ENCODE measurements at regions not wholly inside any gene's neighbourhood (a gene's known extent, or its start where the extent isn't known, plus 50 kb on each side); places are given as distances from the start of the nearest gene placed in this dataset.

GRCh38 chr7:68425377-68425776 lies 1172.9 kb upstream of the AUTS2 start:
- Mint-ChIP-seq H3K9me3 (no peaks in the 10 kb centered on the region), H3K27me3 (peaks cover 4% of the 10 kb centered on the region), H3K4me3 (no peak overlapping the region), H3K27ac (no peak overlapping the region), H3K36me3 (no peaks in the 10 kb centered on the region), H3K4me1 (ENCODE audit: unreplicated experiment) (peaks cover 10% of the 10 kb centered on the region)
- TF ChIP-seq CTCF (conservative IDR thresholded peaks at IDR 0.05): peak; percentile 27
- no peak for DNase-seq (ENCODE audit: extremely low spot score, unreplicated experiment)

DNA sequence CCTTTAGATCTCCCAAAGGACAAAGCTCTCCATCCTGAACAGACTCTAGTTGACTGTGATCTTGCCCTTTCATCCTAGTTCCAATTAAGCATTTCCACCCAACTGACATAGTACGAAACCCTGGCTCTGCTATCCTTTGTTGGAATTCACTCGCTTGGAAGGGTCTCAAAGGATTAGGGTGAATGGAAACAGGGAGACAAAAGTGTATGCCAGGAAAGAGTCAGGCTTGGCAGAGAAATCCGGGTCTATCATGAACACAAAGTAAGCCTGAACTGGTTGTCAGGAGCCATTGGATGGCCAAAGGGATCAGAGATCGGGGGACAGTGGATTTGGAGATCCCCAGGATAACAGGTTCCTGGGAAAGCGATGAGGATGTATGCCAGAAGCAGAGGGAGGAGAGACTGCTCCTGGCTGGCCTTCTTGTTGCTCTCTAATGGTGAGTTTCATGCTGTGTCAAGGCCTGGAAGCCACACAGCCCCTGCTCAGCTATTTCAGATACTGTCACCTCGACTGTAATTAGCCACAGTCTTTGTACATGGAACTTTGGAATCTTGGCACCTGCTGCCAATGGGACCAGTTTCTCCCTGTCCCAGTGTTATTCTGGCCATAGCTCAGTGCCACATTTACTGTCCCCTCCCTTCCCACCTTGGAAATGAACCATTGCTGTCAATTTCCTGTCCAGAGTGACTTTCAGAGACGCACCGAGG lies 1168.7 kb upstream of the AUTS2 start:
- peaks cover 9% of the 10 kb centered on the region for H3K9me3 Mint-ChIP-seq
- DNase-seq (ENCODE audit: extremely low spot score, unreplicated experiment): no peak
- H3K27me3 Mint-ChIP-seq: peaks cover 4% of the 10 kb centered on the region
- no peak overlapping the region for H3K4me3 Mint-ChIP-seq
- no peak overlapping the region for H3K27ac Mint-ChIP-seq
- no peaks in the 10 kb centered on the region for H3K4me1 Mint-ChIP-seq (ENCODE audit: unreplicated experiment)
- H3K36me3 Mint-ChIP-seq: no peaks in the 10 kb centered on the region
- no peak for TF ChIP-seq CTCF (conservative IDR thresholded peaks at IDR 0.05)

DNA sequence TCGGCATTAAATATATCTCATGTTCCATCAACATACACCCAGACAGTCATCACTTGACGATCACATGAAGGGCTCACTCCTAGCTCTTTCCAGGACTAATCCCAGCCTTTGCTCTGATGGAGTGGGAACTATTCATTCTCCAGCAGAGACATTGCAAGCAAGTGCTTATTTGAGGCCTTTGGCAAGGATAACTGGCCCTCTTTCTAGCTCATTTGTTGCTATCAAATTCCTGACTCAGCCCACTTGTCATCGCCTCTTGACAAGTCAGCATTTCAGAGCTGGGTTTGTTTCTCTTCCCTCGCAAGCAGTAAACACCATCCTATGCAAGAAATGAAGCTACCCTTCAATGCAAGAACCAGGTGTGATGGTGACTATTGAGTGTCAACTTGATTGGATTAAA lies 1165.7 kb upstream of the AUTS2 start:
- Mint-ChIP-seq H3K36me3 (no peaks in the 10 kb centered on the region), H3K27me3 (no peaks in the 10 kb centered on the region), H3K4me1 (ENCODE audit: unreplicated experiment) (no peaks in the 10 kb centered on the region), H3K9me3 (peaks cover 9% of the 10 kb centered on the region), H3K27ac (no peak overlapping the region), H3K4me3 (no peak overlapping the region)
- TF ChIP-seq CTCF (conservative IDR thresholded peaks at IDR 0.05): no peak
- no peak for DNase-seq (ENCODE audit: extremely low spot score, unreplicated experiment)

GRCh38 chr7:68433462-68434070 lies 1164.7 kb upstream of the AUTS2 start:
- DNase-seq (ENCODE audit: extremely low spot score, unreplicated experiment): no peak
- no peaks in the 10 kb centered on the region for H3K36me3 Mint-ChIP-seq
- TF ChIP-seq CTCF (conservative IDR thresholded peaks at IDR 0.05): no peak
- H3K9me3 Mint-ChIP-seq: peaks cover 12% of the 10 kb centered on the region
- H3K4me1 Mint-ChIP-seq (ENCODE audit: unreplicated experiment): no peaks in the 10 kb centered on the region
- no peak overlapping the region for H3K27ac Mint-ChIP-seq
- no peak overlapping the region for H3K4me3 Mint-ChIP-seq
- no peaks in the 10 kb centered on the region for H3K27me3 Mint-ChIP-seq

DNA sequence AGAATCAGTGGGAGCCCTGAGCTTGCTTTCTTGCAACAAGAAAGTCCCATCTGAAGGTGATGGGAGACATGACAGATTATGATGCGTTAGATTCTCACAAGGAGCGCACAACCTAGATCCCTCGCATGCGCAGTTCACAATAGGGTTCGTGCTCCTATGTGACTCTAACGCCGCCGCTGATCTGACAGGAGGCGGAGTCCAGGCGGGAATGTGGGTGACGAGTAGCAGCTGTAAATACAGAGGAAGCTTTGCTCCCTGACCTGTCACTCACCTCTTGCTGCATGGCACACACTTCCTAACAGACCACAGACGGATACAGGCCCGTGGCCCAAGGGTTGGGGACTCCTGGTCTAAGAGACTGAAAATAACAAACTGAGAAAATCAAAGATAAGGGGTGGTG lies 1163.4 kb upstream of the AUTS2 start:
- Mint-ChIP-seq H3K4me3 (no peak overlapping the region), H3K27ac (no peak overlapping the region), H3K9me3 (peaks cover 17% of the 10 kb centered on the region), H3K36me3 (no peaks in the 10 kb centered on the region), H3K4me1 (ENCODE audit: unreplicated experiment) (no peaks in the 10 kb centered on the region), H3K27me3 (no peaks in the 10 kb centered on the region)
- DNase-seq (ENCODE audit: extremely low spot score, unreplicated experiment): no peak
- TF ChIP-seq CTCF (conservative IDR thresholded peaks at IDR 0.05): no peak

Measured in type B pancreatic cell (in vitro differentiated cells).